ENCODE measurements at regions not wholly inside any gene's neighbourhood (a gene's known extent, or its start where the extent isn't known, plus 50 kb on each side); places are given as distances from the start of the nearest gene placed in this dataset.

- Histone ChIP-seq H3K14ac (replicated peaks; ENCODE audit: low read depth, low read length) (no peak overlapping the region), H2AK9ac (replicated peaks; ENCODE audit: low read depth, low read length, poor library complexity) (no peak overlapping the region), H3K27ac (ENCODE audit: insufficient read depth, low read length) (no peak overlapping the region), H2BK20ac (ENCODE audit: low read depth, low read length) (no peak overlapping the region), H3K4me2 (ENCODE audit: low read depth, low read length) (no peak overlapping the region), H3K4me3 (ENCODE audit: insufficient read depth, low read depth, low read length) (no peak overlapping the region), H3K9me3 (ENCODE audit: control insufficient read depth, insufficient read depth, low read length) (peaks cover 4% of the 10 kb centered on the region), H3K27me3 (ENCODE audit: control insufficient read depth, insufficient read depth, low read length) (peaks cover 14% of the 10 kb centered on the region), H4K91ac (ENCODE audit: insufficient read depth, low read depth, low read length) (no peak overlapping the region), H3K79me1 (ENCODE audit: low read depth in 1 of 2, low read length in 2 of 2) (no peaks in the 10 kb centered on the region), H3K56ac (ENCODE audit: extremely low read depth, insufficient read depth, low read length) (no peak overlapping the region), H3K9me1 (ENCODE audit: insufficient read depth, low read length) (no peaks in the 10 kb centered on the region), H2BK120ac (ENCODE audit: low read depth, low read length) (no peak overlapping the region), H4K8ac (ENCODE audit: low read depth in 2 of 2, low read length in 2 of 2) (no peak overlapping the region), H3K4ac (ENCODE audit: low read depth, low read length) (no peak overlapping the region), H3K4me1 (ENCODE audit: control insufficient read depth, insufficient read depth, low read length) (no peaks in the 10 kb centered on the region), H2BK5ac (ENCODE audit: low read depth, low read length, poor library complexity, severe bottlenecking) (no peak overlapping the region), H2AFZ (replicated peaks; ENCODE audit: low read length, poor library complexity) (no peak overlapping the region), H3K23ac (ENCODE audit: low read depth, low read length) (no peak overlapping the region), H3K36me3 (ENCODE audit: control insufficient read depth, insufficient read depth, low read length) (no peaks in the 10 kb centered on the region), H4K5ac (ENCODE audit: low read depth, low read length) (no peak overlapping the region), H3K9ac (ENCODE audit: low read depth, low read length) (no peak overlapping the region), H2BK15ac (ENCODE audit: low read depth, low read length) (no peak overlapping the region), H4K20me1 (ENCODE audit: insufficient read depth, low read length) (no peaks in the 10 kb centered on the region), H2AK5ac (ENCODE audit: low read depth, low read length) (no peak overlapping the region), H3K18ac (ENCODE audit: low read depth, low read length) (no peak overlapping the region)
- in situ Hi-C loops (cut with MboI; ENCODE audit: low sequenced_read_pairs), result no loop called here
- POLR2A ChIA-PET (ENCODE audit: unreplicated experiment), result no interaction called here
- BruUV-seq (replicated peaks), result no TSS peak
- CTCF ChIA-PET, result no interaction called here
- WGBS, 2 experiments (ENCODE audit: extremely low coverage in 2 of 2, insufficient read length in 1 of 2), result no CpG with 5 or more reads among the region's 2 CpGs
- no peak for TF ChIP-seq RFX5 (IDR thresholded peaks at IDR 0.05; ENCODE audit: low read depth, low read length)
- TF ChIP-seq ELK1 (IDR thresholded peaks at IDR 0.05; ENCODE audit: borderline replicate concordance, low read depth, low read length), result no peak
- no peak for TF ChIP-seq RAD21 (IDR thresholded peaks at IDR 0.05; ENCODE audit: low read length)
- no peak for TF ChIP-seq MAFK (IDR thresholded peaks at IDR 0.05; ENCODE audit: low read depth, low read length)
- no peak for TF ChIP-seq SMC3 (IDR thresholded peaks at IDR 0.05; ENCODE audit: low read depth, low read length)
- no peak for TF ChIP-seq CEBPB (IDR thresholded peaks at IDR 0.05; ENCODE audit: low read depth, low read length)
- no peak for TF ChIP-seq USF2 (IDR thresholded peaks at IDR 0.05; ENCODE audit: low read depth, low read length)
- no peak for TF ChIP-seq CTCF (conservative IDR thresholded peaks at IDR 0.05; ENCODE audit: low read depth, low read length)
- TF ChIP-seq CHD1 (IDR thresholded peaks at IDR 0.05; ENCODE audit: low read depth, low read length), result no peak
- no peak for TF ChIP-seq MXI1 (IDR thresholded peaks at IDR 0.05; ENCODE audit: borderline replicate concordance, low read depth, low read length)
- TF ChIP-seq POLR2A (IDR thresholded peaks at IDR 0.05; ENCODE audit: low read depth, low read length), result no peak
- TF ChIP-seq FOS (IDR thresholded peaks at IDR 0.05; ENCODE audit: low read depth, low read length), result no peak
- TF ChIP-seq RCOR1 (IDR thresholded peaks at IDR 0.05; ENCODE audit: insufficient replicate concordance, low read length), result no peak
- TF ChIP-seq BHLHE40 (IDR thresholded peaks at IDR 0.05; ENCODE audit: low read depth, low read length), result no peak
- no peak for TF ChIP-seq NFE2L2 (IDR thresholded peaks at IDR 0.05; ENCODE audit: low read depth, low read length)
- no peak for TF ChIP-seq MAZ (IDR thresholded peaks at IDR 0.05; ENCODE audit: borderline replicate concordance, low read depth, low read length)
- intact Hi-C loops (cut with micrococcal nuclease), result no loop called here
- ATAC-seq (ENCODE audit: low read depth), result no peak
- DNase-seq, result no peak
- dilution Hi-C loops (cut with HindIII; ENCODE audit: low sequenced_read_pairs, unreplicated experiment), result no loop called here
These were observed 53.9 kb upstream of the CRHR1 start for GRCh38 chr17:45730192-45730591.
